ENCODE measurements at regions not wholly inside any gene's neighbourhood (a gene's known extent, or its start where the extent isn't known, plus 50 kb on each side); places are given as distances from the start of the nearest gene placed in this dataset.

DNA sequence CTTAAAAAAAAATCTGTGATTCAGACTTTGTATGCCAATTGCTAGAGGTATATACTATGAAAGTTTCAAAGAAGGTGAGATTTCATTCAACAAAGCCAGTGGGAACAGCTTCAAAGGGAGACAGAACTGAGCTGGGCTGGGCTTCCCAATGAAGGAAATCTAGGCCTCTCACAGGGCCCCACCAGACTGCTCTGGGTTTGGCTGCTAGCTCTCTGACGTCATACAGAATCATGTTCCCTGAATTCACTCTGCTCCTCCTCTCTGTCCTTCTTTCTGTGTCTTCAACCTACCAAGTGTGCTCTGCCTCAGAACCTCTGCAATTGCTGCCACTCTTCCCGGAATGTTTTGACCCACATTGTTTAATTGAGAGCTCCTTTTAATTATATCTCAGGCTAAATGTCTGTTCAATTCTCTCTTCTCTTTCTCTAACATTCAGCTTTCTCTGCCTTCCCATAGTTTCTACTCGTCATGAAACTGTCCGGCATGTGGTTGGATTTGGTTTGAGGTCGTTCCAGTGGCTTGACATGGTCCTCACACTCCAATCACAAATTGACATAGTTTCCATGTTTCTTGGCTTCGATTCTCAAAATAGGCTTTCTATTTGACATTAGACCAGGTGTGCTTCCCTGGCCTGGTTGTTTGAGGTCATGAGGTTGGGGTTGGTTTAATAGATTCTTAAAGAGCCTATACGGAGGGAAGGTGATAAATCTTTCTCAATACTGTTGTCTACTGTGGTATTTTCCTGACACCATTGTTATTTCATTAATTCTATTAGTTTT lies 282.1 kb upstream of the EMCN start:
- Histone ChIP-seq H3K4me2 (ENCODE audit: low read length) (no peak overlapping the region), H3K4me1 (ENCODE audit: insufficient read depth, low read length) (no peaks in the 10 kb centered on the region), H3K9ac (ENCODE audit: low read length) (no peak overlapping the region), H3F3A (ENCODE audit: low read length, unreplicated experiment) (no peaks in the 10 kb centered on the region), H3K4me3 (ENCODE audit: low read length) (no peak overlapping the region), H3K9me2 (replicated peaks; ENCODE audit: low read length) (no peaks in the 10 kb centered on the region), H4K20me1 (ENCODE audit: low read length) (no peaks in the 10 kb centered on the region), H3K36me3 (ENCODE audit: low read depth, low read length) (no peaks in the 10 kb centered on the region), H3K9me3 (ENCODE audit: low read length) (no peaks in the 10 kb centered on the region), H3K27ac (ENCODE audit: low read length) (no peak overlapping the region), H2AFZ (ENCODE audit: low read length) (no peak overlapping the region), H3K27me3 (ENCODE audit: low read length) (no peaks in the 10 kb centered on the region), H3K79me2 (ENCODE audit: low read length) (no peaks in the 10 kb centered on the region)
- no peak for ATAC-seq
- BruUV-seq (replicated peaks), result no TSS peak
- CTCF ChIA-PET, result no interaction called here
- POLR2A ChIA-PET (ENCODE audit: unreplicated experiment), result no interaction called here
- intact Hi-C loops (cut with micrococcal nuclease), result no loop called here
- DNase-seq, result no peak
- TF ChIP-seq EZH2 (IDR thresholded peaks at IDR 0.05; ENCODE audit: low read length, unreplicated experiment) (no peak), EZH2phosphoT487 (IDR thresholded peaks at IDR 0.05; ENCODE audit: borderline replicate concordance, low read length) (no peak)
- TF ChIP-seq, protein P1, sequence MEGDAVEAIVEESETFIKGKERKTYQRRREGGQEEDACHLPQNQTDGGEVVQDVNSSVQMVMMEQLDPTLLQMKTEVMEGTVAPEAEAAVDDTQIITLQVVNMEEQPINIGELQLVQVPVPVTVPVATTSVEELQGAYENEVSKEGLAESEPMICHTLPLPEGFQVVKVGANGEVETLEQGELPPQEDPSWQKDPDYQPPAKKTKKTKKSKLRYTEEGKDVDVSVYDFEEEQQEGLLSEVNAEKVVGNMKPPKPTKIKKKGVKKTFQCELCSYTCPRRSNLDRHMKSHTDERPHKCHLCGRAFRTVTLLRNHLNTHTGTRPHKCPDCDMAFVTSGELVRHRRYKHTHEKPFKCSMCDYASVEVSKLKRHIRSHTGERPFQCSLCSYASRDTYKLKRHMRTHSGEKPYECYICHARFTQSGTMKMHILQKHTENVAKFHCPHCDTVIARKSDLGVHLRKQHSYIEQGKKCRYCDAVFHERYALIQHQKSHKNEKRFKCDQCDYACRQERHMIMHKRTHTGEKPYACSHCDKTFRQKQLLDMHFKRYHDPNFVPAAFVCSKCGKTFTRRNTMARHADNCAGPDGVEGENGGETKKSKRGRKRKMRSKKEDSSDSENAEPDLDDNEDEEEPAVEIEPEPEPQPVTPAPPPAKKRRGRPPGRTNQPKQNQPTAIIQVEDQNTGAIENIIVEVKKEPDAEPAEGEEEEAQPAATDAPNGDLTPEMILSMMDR (conservative IDR thresholded peaks at IDR 0.05; ENCODE audit: low read depth, low read length), result no peak

DNA sequence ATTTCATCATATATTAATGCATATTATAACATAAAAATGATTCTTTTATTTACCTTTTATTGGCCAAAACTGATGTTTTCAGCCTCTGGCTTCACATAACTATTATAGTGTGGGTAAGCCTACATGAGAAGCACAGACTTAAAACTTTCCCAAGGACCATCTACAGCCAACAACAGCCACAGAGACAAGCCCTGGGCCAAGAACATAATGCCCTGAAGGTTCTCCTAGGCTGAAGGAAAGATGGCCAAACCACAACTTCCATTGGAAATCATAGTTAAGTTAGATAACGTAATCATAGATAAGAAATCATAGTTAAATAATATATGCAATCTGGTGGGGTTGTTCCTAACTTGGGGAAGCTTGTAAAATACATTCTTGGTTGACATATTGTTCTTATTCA lies 280.0 kb upstream of the EMCN start:
- H2AFZ ChIP-seq (ENCODE audit: low read length), result no peak overlapping the region
- TF ChIP-seq, protein P1 (conservative IDR thresholded peaks at IDR 0.05; ENCODE audit: low read depth, low read length), result no peak
- no peak for TF ChIP-seq EZH2 (IDR thresholded peaks at IDR 0.05; ENCODE audit: low read length, unreplicated experiment)
- TF ChIP-seq EZH2phosphoT487 (IDR thresholded peaks at IDR 0.05; ENCODE audit: borderline replicate concordance, low read length), result no peak
- no peak overlapping the region for H3K9ac ChIP-seq (ENCODE audit: low read length)
- no peaks in the 10 kb centered on the region for H3K4me1 ChIP-seq (ENCODE audit: insufficient read depth, low read length)
- no peak overlapping the region for H3K4me3 ChIP-seq (ENCODE audit: low read length)
- BruUV-seq (replicated peaks), result no TSS peak
- ChIA-PET POLR2A (ENCODE audit: unreplicated experiment) (no interaction called here), CTCF (no interaction called here)
- H3K9me2 ChIP-seq (replicated peaks; ENCODE audit: low read length), result no peaks in the 10 kb centered on the region
- ATAC-seq (no peak), DNase-seq (no peak)
- H3K79me2 ChIP-seq (ENCODE audit: low read length), result no peaks in the 10 kb centered on the region
- H3F3A ChIP-seq (ENCODE audit: low read length, unreplicated experiment), result no peaks in the 10 kb centered on the region
- H3K9me3 ChIP-seq (ENCODE audit: low read length), result no peaks in the 10 kb centered on the region
- no peaks in the 10 kb centered on the region for H3K36me3 ChIP-seq (ENCODE audit: low read depth, low read length)
- no peak overlapping the region for H3K4me2 ChIP-seq (ENCODE audit: low read length)
- H3K27me3 ChIP-seq (ENCODE audit: low read length), result no peaks in the 10 kb centered on the region
- H4K20me1 ChIP-seq (ENCODE audit: low read length), result no peaks in the 10 kb centered on the region
- H3K27ac ChIP-seq (ENCODE audit: low read length), result no peak overlapping the region
- intact Hi-C loops (cut with micrococcal nuclease), result no loop called here

DNA sequence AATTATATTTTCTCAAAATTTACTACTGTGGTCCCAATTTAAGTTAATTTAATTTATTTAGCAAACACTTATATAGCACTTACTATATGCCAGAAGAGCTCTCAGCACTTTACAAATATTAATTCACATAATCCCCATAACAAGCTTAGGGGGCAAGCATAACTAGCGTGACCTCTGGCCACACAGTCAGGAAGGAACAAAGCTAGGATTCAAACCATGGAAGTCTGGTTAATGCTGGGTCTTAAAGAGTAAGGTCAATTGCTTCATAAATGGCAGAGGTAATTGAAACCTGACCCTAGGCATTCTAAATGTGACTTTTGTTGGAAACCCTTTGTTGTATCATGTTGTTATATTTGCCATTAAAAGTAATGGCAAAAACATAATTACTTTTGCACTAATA lies 279.5 kb upstream of the EMCN start:
- no peak overlapping the region for H2AFZ ChIP-seq (ENCODE audit: low read length)
- H3F3A ChIP-seq (ENCODE audit: low read length, unreplicated experiment), result no peaks in the 10 kb centered on the region
- no TSS peak for BruUV-seq (replicated peaks)
- H3K79me2 ChIP-seq (ENCODE audit: low read length), result no peaks in the 10 kb centered on the region
- no peak overlapping the region for H3K4me2 ChIP-seq (ENCODE audit: low read length)
- H3K36me3 ChIP-seq (ENCODE audit: low read depth, low read length), result no peaks in the 10 kb centered on the region
- H3K9me2 ChIP-seq (replicated peaks; ENCODE audit: low read length), result no peaks in the 10 kb centered on the region
- no peaks in the 10 kb centered on the region for H4K20me1 ChIP-seq (ENCODE audit: low read length)
- CTCF ChIA-PET, result no interaction called here
- H3K4me3 ChIP-seq (ENCODE audit: low read length), result no peak overlapping the region
- no peaks in the 10 kb centered on the region for H3K9me3 ChIP-seq (ENCODE audit: low read length)
- no peaks in the 10 kb centered on the region for H3K4me1 ChIP-seq (ENCODE audit: insufficient read depth, low read length)
- no peak overlapping the region for H3K9ac ChIP-seq (ENCODE audit: low read length)
- ATAC-seq (no peak), DNase-seq (no peak)
- H3K27ac ChIP-seq (ENCODE audit: low read length), result no peak overlapping the region
- H3K27me3 ChIP-seq (ENCODE audit: low read length), result no peaks in the 10 kb centered on the region
- TF ChIP-seq, protein P1 (conservative IDR thresholded peaks at IDR 0.05; ENCODE audit: low read depth, low read length), result no peak
- TF ChIP-seq EZH2phosphoT487 (IDR thresholded peaks at IDR 0.05; ENCODE audit: borderline replicate concordance, low read length) (no peak), EZH2 (IDR thresholded peaks at IDR 0.05; ENCODE audit: low read length, unreplicated experiment) (no peak)
- POLR2A ChIA-PET (ENCODE audit: unreplicated experiment), result no interaction called here
- intact Hi-C loops (cut with micrococcal nuclease), result no loop called here
